NCI-H446 (cell line): ENCODE measurements at regions not wholly inside any gene's neighbourhood (a gene's known extent, or its start where the extent isn't known, plus 50 kb on each side); places are given as distances from the start of the nearest gene placed in this dataset.

Experiments used
- DNase-seq, 2 experiments: peaks; one replicate each; lab custom pipeline; 2025; lab: John Stamatoyannopoulos, UW

- no peak for DNase-seq
Observed at GRCh38 chr7:20932785-20933527, 146.3 kb upstream of the SP8 start.

GRCh38 chr7:20945451-20945850 lies 158.8 kb upstream of the SP8 start:
- DNase-seq: no peak

- DNase-seq: no peak
Observed at GRCh38 chr7:20952916-20953315, 166.2 kb upstream of the SP8 start.

GRCh38 chr7:20954711-20955619 lies 168.3 kb upstream of the SP8 start:
- DNase-seq: no peak

GRCh38 chr7:20958572-20958971 lies 171.9 kb upstream of the SP8 start:
- DNase-seq: peak; percentile 18 to 67

- no peak for DNase-seq
Observed at GRCh38 chr7:20959281-20959680, 172.6 kb upstream of the SP8 start.

- DNase-seq: no peak
Observed at GRCh38 chr7:20963556-20964280, 177.0 kb upstream of the SP8 start.

GRCh38 chr7:20964281-20964918 lies 177.7 kb upstream of the SP8 start:
- no peak for DNase-seq

- no peak for DNase-seq
Observed at GRCh38 chr7:20971219-20971618, 184.5 kb upstream of the SP8 start.

- no peak for DNase-seq
Observed at GRCh38 chr7:20980232-20980631, 193.5 kb upstream of the SP8 start.

- no peak for DNase-seq
Observed at GRCh38 chr7:20980668-20981264, 194.1 kb upstream of the SP8 start.

GRCh38 chr7:20988340-20988739 lies 201.7 kb upstream of the SP8 start:
- no peak for DNase-seq

- DNase-seq: no peak
Observed at GRCh38 chr7:20991544-20991943, 204.9 kb upstream of the SP8 start.

GRCh38 chr7:20993693-20994092 lies 207.0 kb upstream of the SP8 start:
- no peak for DNase-seq

GRCh38 chr7:20998309-20998708 lies 211.6 kb upstream of the SP8 start:
- no peak for DNase-seq

GRCh38 chr7:21011153-21011552 lies 224.5 kb upstream of the SP8 start:
- DNase-seq: no peak

- DNase-seq: no peak
Observed at GRCh38 chr7:21013765-21014539, 227.3 kb upstream of the SP8 start.

GRCh38 chr7:21020667-21021066 lies 234.0 kb upstream of the SP8 start:
- no peak for DNase-seq

GRCh38 chr7:21023841-21024484 lies 237.3 kb upstream of the SP8 start:
- no peak for DNase-seq

GRCh38 chr7:21024485-21024867 lies 237.8 kb upstream of the SP8 start:
- no peak for DNase-seq
